ENCODE measurements at regions not wholly inside any gene's neighbourhood (a gene's known extent, or its start where the extent isn't known, plus 50 kb on each side); places are given as distances from the start of the nearest gene placed in this dataset.

DNA sequence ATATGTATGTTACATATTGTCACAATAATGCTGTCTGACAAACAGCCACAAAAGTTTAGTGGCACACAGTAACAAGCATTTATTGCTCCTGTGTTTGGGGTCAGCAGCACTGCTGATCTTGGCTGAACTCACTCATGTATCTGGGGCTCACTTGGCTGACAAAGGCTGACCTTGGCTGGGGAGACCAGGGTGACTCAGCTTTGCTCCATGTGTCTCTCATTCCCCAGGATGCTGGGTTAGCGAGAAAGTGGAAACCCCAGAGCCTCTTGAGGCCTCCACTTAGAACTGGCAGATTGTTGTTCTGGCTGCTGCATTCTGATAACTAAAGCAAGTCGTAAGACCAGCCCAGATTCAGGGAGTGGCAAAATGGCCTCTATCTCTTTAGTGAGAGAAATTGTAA, 217.3 kb upstream of the HABP2 start:
- Histone ChIP-seq H3K4me3 (no peak overlapping the region), H3K36me3 (ENCODE audit: low read depth, missing control alignments) (no peaks in the 10 kb centered on the region), H3K27me3 (no peaks in the 10 kb centered on the region), H3K9me3 (no peaks in the 10 kb centered on the region), H3K27ac (no peak overlapping the region), H3K4me1 (no peaks in the 10 kb centered on the region)
- TF ChIP-seq, protein P1, sequence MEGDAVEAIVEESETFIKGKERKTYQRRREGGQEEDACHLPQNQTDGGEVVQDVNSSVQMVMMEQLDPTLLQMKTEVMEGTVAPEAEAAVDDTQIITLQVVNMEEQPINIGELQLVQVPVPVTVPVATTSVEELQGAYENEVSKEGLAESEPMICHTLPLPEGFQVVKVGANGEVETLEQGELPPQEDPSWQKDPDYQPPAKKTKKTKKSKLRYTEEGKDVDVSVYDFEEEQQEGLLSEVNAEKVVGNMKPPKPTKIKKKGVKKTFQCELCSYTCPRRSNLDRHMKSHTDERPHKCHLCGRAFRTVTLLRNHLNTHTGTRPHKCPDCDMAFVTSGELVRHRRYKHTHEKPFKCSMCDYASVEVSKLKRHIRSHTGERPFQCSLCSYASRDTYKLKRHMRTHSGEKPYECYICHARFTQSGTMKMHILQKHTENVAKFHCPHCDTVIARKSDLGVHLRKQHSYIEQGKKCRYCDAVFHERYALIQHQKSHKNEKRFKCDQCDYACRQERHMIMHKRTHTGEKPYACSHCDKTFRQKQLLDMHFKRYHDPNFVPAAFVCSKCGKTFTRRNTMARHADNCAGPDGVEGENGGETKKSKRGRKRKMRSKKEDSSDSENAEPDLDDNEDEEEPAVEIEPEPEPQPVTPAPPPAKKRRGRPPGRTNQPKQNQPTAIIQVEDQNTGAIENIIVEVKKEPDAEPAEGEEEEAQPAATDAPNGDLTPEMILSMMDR (IDR thresholded peaks at IDR 0.05), result no peak
- TF ChIP-seq POLR2A (IDR thresholded peaks at IDR 0.05), result no peak
- WGBS, 2 donors, result 60 to 68% methylated on average over 2 of the region's 2 CpGs
- intact Hi-C loops (cut with DNase I; ENCODE audit: low total_unique reads), result no loop called here
- DNase-seq, result no peak

DNA sequence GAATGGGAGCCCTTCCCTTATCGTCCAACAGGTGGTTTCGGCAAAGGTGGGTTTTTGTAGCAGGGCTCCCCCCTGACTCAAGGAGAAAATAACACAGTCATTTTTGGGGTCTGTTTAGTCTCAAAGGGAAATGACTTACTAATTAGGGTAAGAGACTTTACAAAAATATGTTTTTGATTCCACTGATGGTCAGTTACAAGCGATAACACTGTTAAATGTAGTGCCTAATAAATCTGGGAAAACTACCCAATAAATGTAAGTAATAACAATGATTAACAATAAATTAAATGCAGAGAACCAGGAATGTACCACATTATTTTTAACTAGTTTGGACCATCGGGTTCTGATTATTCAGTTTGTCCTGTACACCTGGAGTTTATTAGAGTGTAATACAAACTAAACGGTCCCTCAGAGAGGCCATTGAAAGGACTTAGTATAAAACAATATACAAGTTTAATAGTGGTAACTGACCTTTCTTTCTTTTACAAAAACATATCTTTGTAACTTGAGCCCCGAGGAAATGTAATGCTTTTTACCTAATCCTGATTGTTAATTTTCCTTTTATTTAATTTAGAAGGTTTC, 216.2 kb upstream of the HABP2 start:
- Histone ChIP-seq H3K9me3 (no peaks in the 10 kb centered on the region), H3K4me1 (no peaks in the 10 kb centered on the region), H3K36me3 (ENCODE audit: low read depth, missing control alignments) (no peaks in the 10 kb centered on the region), H3K4me3 (no peak overlapping the region), H3K27me3 (no peaks in the 10 kb centered on the region), H3K27ac (no peak overlapping the region)
- DNase-seq, result no peak
- WGBS, 2 donors, result 91 to 94% methylated on average over 6 of the region's 6 CpGs
- intact Hi-C loops (cut with DNase I; ENCODE audit: low total_unique reads), result no loop called here
- TF ChIP-seq POLR2A (IDR thresholded peaks at IDR 0.05), result no peak
- TF ChIP-seq, protein P1 (IDR thresholded peaks at IDR 0.05), result no peak

- no peak for DNase-seq
- Histone ChIP-seq H3K9me3 (no peaks in the 10 kb centered on the region), H3K36me3 (ENCODE audit: low read depth, missing control alignments) (no peaks in the 10 kb centered on the region), H3K27ac (no peak overlapping the region), H3K4me1 (no peaks in the 10 kb centered on the region), H3K4me3 (no peak overlapping the region), H3K27me3 (no peaks in the 10 kb centered on the region)
- TF ChIP-seq POLR2A (IDR thresholded peaks at IDR 0.05), result no peak
- TF ChIP-seq, protein P1 (IDR thresholded peaks at IDR 0.05), result no peak
- intact Hi-C loops (cut with DNase I; ENCODE audit: low total_unique reads), result no loop called here
- WGBS, 2 donors, result 91 to 100% methylated on average over 1 of the region's 1 CpG
These were observed 215.7 kb upstream of the HABP2 start for GRCh38 chr10:113337142-113337541.

- TF ChIP-seq, protein P1 (IDR thresholded peaks at IDR 0.05), result no peak
- TF ChIP-seq POLR2A (IDR thresholded peaks at IDR 0.05), result no peak
- Histone ChIP-seq H3K4me1 (no peaks in the 10 kb centered on the region), H3K27me3 (no peaks in the 10 kb centered on the region), H3K27ac (no peak overlapping the region), H3K9me3 (no peaks in the 10 kb centered on the region), H3K4me3 (no peak overlapping the region), H3K36me3 (ENCODE audit: low read depth, missing control alignments) (no peaks in the 10 kb centered on the region)
- intact Hi-C loops (cut with DNase I; ENCODE audit: low total_unique reads), result no loop called here
- no peak for DNase-seq
- 72 to 86% methylated on average over 5 of the region's 5 CpGs for WGBS, 2 donors
These were observed 213.7 kb upstream of the HABP2 start for GRCh38 chr10:113339121-113339520.

GRCh38 chr10:113340282-113340681, 212.6 kb upstream of the HABP2 start:
- Histone ChIP-seq H3K27ac (no peak overlapping the region), H3K4me1 (no peaks in the 10 kb centered on the region), H3K36me3 (ENCODE audit: low read depth, missing control alignments) (no peaks in the 10 kb centered on the region), H3K4me3 (no peak overlapping the region), H3K27me3 (no peaks in the 10 kb centered on the region), H3K9me3 (no peaks in the 10 kb centered on the region)
- no peak for TF ChIP-seq POLR2A (IDR thresholded peaks at IDR 0.05)
- TF ChIP-seq, protein P1 (IDR thresholded peaks at IDR 0.05), result no peak
- intact Hi-C loops (cut with DNase I; ENCODE audit: low total_unique reads), result no loop called here
- 65 to 77% methylated on average over 5 of the region's 5 CpGs for WGBS, 2 donors
- DNase-seq, result no peak
